Glutamatergic neuron (in vitro differentiated cells): ENCODE measurements at regions not wholly inside any gene's neighbourhood (a gene's known extent, or its start where the extent isn't known, plus 50 kb on each side); places are given as distances from the start of the nearest gene placed in this dataset.

Experiments used
- DNase-seq: peaks from one replicate; pipeline ENCODE4 v3.0.0; 2022
- H3K27ac Mint-ChIP-seq: one replicate; pipeline ENCODE4 v1.8.0; 2020; ENCODE audit warnings: mild to moderate bottlenecking, mixed read lengths, inconsistent platforms; ENCODE audit not compliant: unreplicated experiment
- H3K27me3 Mint-ChIP-seq: one replicate; pipeline ENCODE4 v1.8.0; 2020; ENCODE audit warnings: mild to moderate bottlenecking, moderate library complexity, mixed read lengths, inconsistent platforms; ENCODE audit not compliant: unreplicated experiment
- H3K36me3 Mint-ChIP-seq: one replicate; pipeline ENCODE4 v1.8.0; 2020; ENCODE audit warnings: mild to moderate bottlenecking, mixed read lengths, inconsistent platforms; ENCODE audit not compliant: unreplicated experiment
- H3K4me1 Mint-ChIP-seq: one replicate; pipeline ENCODE4 v1.8.0; 2020; ENCODE audit warnings: mild to moderate bottlenecking, low read depth, mixed read lengths, inconsistent platforms; ENCODE audit not compliant: unreplicated experiment
- H3K4me3 Mint-ChIP-seq: one replicate; pipeline ENCODE4 v1.8.0; 2020; ENCODE audit warnings: mild to moderate bottlenecking, mixed read lengths, inconsistent platforms; ENCODE audit not compliant: unreplicated experiment
- H3K9me3 Mint-ChIP-seq: one replicate; pipeline ENCODE4 v1.8.0; 2020; ENCODE audit warnings: mild to moderate bottlenecking, moderate library complexity, mixed read lengths, inconsistent platforms; ENCODE audit not compliant: unreplicated experiment
- CTCF ChIP-seq: fragments of 200-600 bp; sonication (generic); IDR thresholded peaks from one replicate; pipeline ENCODE4 v1.5.0; 2021; ENCODE audit not compliant: partially characterized antibody, unreplicated experiment

GRCh38 chr6:154561750-154562149 lies 51.3 kb upstream of the CNKSR3 start:
- Mint-ChIP-seq H3K36me3 (no peaks in the 10 kb centered on the region), H3K27me3 (peaks cover 2% of the 10 kb centered on the region), H3K9me3 (no peaks in the 10 kb centered on the region), H3K4me1 (no peaks in the 10 kb centered on the region), H3K4me3 (no peak overlapping the region), H3K27ac (no peak overlapping the region)
- no peak for DNase-seq
- TF ChIP-seq CTCF = no peak

GRCh38 chr6:154565331-154565730 lies 54.8 kb upstream of the CNKSR3 start:
- Mint-ChIP-seq H3K27me3 (no peaks in the 10 kb centered on the region), H3K4me1 (no peaks in the 10 kb centered on the region), H3K36me3 (no peaks in the 10 kb centered on the region), H3K4me3 (no peak overlapping the region), H3K9me3 (no peaks in the 10 kb centered on the region), H3K27ac (no peak overlapping the region)
- TF ChIP-seq CTCF = no peak
- DNase-seq = no peak

GRCh38 chr6:154566866-154567265 lies 56.4 kb upstream of the CNKSR3 start:
- no peak overlapping the region for H3K27ac Mint-ChIP-seq
- no peak overlapping the region for H3K4me3 Mint-ChIP-seq
- no peaks in the 10 kb centered on the region for H3K9me3 Mint-ChIP-seq
- no peaks in the 10 kb centered on the region for H3K4me1 Mint-ChIP-seq
- H3K27me3 Mint-ChIP-seq = no peaks in the 10 kb centered on the region
- no peak for DNase-seq
- H3K36me3 Mint-ChIP-seq = no peaks in the 10 kb centered on the region
- TF ChIP-seq CTCF = no peak

GRCh38 chr6:154567695-154568220 lies 57.3 kb upstream of the CNKSR3 start:
- no peak for TF ChIP-seq CTCF
- H3K27me3 Mint-ChIP-seq = no peaks in the 10 kb centered on the region
- H3K36me3 Mint-ChIP-seq = no peaks in the 10 kb centered on the region
- H3K4me1 Mint-ChIP-seq = no peaks in the 10 kb centered on the region
- no peak overlapping the region for H3K4me3 Mint-ChIP-seq
- no peak overlapping the region for H3K27ac Mint-ChIP-seq
- DNase-seq = no peak
- H3K9me3 Mint-ChIP-seq = no peaks in the 10 kb centered on the region

- no peak for DNase-seq
- TF ChIP-seq CTCF = no peak
Measured at GRCh38 chr6:154569156-154569862, 58.8 kb upstream of the CNKSR3 start.

More at GRCh38 chr6:154569156-154569862, 58.8 kb upstream of the CNKSR3 start:
- Mint-ChIP-seq H3K27ac (no peak overlapping the region), H3K9me3 (no peaks in the 10 kb centered on the region), H3K27me3 (no peaks in the 10 kb centered on the region), H3K36me3 (no peaks in the 10 kb centered on the region), H3K4me1 (no peaks in the 10 kb centered on the region), H3K4me3 (no peak overlapping the region)
